BLaER1 treated with 17β-estradiol and CSF1 and Interleukin-3, amounts not matched to agents 10 nM and 100 nM (cell line): ENCODE measurements at regions not wholly inside any gene's neighbourhood (a gene's known extent, or its start where the extent isn't known, plus 50 kb on each side); places are given as distances from the start of the nearest gene placed in this dataset.
"Not testable (repeated sequence)": the region's sequence is repeated elsewhere in the genome, so short reads cannot be mapped to it uniquely, and the experiment has no call there.

Experiments
- H3K27ac ChIP-seq, 11 experiments: shearing (Covaris generic); formaldehyde crosslinking; 2 replicates each; pipeline ENCODE4 v1.8.1; 2022
- H3K27me3 ChIP-seq, 11 experiments: shearing (Covaris generic); formaldehyde crosslinking; 2 replicates each; pipeline ENCODE4 v1.8.1; 2022
- H3K36me3 ChIP-seq, 11 experiments: shearing (Covaris generic); formaldehyde crosslinking; 2 replicates each; pipeline ENCODE4 v1.8.1; 2022
- H3K4me1 ChIP-seq, 10 experiments: shearing (Covaris generic); formaldehyde crosslinking; 2 replicates each; pipeline ENCODE4 v1.8.1; 2022
- H3K4me2 ChIP-seq, 11 experiments: shearing (Covaris generic); formaldehyde crosslinking; 2 replicates each; pipeline ENCODE4 v1.8.1; 2022
- H3K4me3 ChIP-seq, 10 experiments: shearing (Covaris generic); formaldehyde crosslinking; 2 replicates each; pipeline ENCODE4 v1.8.1; 2022
- H3K9ac ChIP-seq, 11 experiments: shearing (Covaris generic); formaldehyde crosslinking; 2 replicates each; pipeline ENCODE4 v1.8.1; 2022
- H3K9me3 ChIP-seq, 11 experiments: shearing (Covaris generic); formaldehyde crosslinking; replicated peaks in 1 of 11; 2 replicates each; pipeline ENCODE4 v1.8.1; 2022
- H4K20me1 ChIP-seq, 11 experiments: shearing (Covaris generic); formaldehyde crosslinking; 2 replicates each; pipeline ENCODE4 v1.8.1; 2022
- Cebpa-rat ChIP-seq, 11 experiments: shearing (Covaris generic); IDR thresholded peaks; 2 replicates each; pipeline ENCODE4 v1.8.1; 2022

DNA sequence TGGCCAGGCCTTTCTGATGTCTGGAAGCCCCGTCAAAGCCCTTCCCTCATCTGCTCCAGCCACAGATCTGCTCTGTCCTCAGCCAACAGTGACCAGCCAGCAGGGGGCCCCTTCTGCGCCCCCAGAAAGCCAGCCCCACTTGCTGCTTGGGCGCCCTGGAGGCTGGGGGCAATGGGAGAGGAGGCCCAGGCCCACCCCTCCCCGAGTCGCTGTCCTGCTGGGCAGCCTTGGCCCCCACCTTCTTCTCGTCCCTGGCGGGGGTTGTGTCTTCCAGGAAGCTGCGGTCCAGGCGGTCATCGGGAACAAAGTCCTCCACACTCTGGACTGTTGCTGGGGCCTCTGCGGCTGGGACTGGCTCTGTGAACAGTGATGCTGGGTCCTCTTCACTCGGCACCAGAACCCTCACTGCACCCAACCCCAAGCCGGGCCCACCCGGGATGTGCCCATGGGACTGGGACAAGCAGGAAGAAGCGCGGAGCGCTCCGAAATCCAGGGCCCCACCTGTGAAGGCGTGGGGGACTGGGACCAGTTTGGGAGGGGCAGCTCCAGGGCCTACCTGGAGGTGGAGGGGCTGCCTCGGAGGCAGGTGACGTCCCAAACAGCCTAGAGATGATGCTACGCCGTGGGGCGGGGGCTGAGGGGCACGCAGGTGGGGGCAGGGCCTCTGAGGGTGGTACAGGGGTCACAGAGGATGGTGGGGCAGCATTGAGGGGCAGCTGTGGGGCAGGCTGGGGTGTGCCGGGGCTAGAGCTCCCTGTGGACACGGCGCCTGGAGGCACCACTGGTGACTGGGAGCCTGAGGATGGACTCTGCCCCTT lies 257.6 kb downstream of the ANKRD30B start:
- H3K4me3 ChIP-seq, result no peak overlapping the region
- no peak overlapping the region for H3K27ac ChIP-seq
- H3K4me1 ChIP-seq, result no peaks in the 10 kb centered on the region
- H3K4me2 ChIP-seq, result no peak overlapping the region
- H4K20me1 ChIP-seq, result no peaks in the 10 kb centered on the region
- H3K36me3 ChIP-seq, result no peaks in the 10 kb centered on the region
- H3K9ac ChIP-seq, result no peak overlapping the region
- no peaks in the 10 kb centered on the region for H3K27me3 ChIP-seq
- no peak for TF ChIP-seq Cebpa-rat (IDR thresholded peaks at IDR 0.05)
- peaks cover 4 to 26% (median 14%) of the 10 kb centered on the region in 11 experiments; a peak in 20 of 22 replicates for H3K9me3 ChIP-seq

GRCh38 chr18:15006616-15007015 lies 258.6 kb downstream of the ANKRD30B start:
- not testable (repeated sequence) for H3K4me3 ChIP-seq, H3K27ac ChIP-seq, H4K20me1 ChIP-seq, H3K4me1 ChIP-seq, H3K4me2 ChIP-seq, H3K9ac ChIP-seq, H3K36me3 ChIP-seq, H3K27me3 ChIP-seq
- peaks cover 0 to 18% (median 8%) of the 10 kb centered on the region in 11 experiments; a peak in 16 of 22 replicates for H3K9me3 ChIP-seq

GRCh38 chr18:15026041-15026440 lies 278.1 kb downstream of the ANKRD30B start:
- H3K4me1 ChIP-seq, H4K20me1 ChIP-seq, H3K9ac ChIP-seq, H3K27me3 ChIP-seq, H3K36me3 ChIP-seq, H3K4me3 ChIP-seq, H3K4me2 ChIP-seq, H3K27ac ChIP-seq, H3K9me3 ChIP-seq: not testable (repeated sequence)

DNA sequence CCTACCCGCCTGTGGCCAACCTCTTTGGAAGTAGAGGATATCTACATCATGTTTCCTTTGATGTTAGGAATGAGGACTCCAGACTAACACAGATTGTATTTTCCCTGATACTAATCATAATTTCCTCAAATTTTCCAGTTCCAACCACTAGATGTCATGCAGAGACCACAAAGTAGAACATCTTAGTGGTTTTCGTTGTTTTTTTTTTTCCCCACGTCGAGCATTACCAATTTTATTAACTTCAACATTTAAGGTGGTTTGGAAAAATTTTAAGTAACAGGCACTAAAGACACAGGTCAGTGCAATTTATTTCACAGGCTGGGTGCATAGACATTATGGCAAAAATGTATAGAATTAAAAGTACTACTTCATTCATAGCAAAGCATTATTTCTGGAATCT lies 280.1 kb downstream of the ANKRD30B start:
- not testable (repeated sequence) for H3K27ac ChIP-seq, H3K4me2 ChIP-seq, H3K4me3 ChIP-seq, H3K27me3 ChIP-seq, H3K9me3 ChIP-seq, H3K9ac ChIP-seq, H3K4me1 ChIP-seq, H4K20me1 ChIP-seq, H3K36me3 ChIP-seq

DNA sequence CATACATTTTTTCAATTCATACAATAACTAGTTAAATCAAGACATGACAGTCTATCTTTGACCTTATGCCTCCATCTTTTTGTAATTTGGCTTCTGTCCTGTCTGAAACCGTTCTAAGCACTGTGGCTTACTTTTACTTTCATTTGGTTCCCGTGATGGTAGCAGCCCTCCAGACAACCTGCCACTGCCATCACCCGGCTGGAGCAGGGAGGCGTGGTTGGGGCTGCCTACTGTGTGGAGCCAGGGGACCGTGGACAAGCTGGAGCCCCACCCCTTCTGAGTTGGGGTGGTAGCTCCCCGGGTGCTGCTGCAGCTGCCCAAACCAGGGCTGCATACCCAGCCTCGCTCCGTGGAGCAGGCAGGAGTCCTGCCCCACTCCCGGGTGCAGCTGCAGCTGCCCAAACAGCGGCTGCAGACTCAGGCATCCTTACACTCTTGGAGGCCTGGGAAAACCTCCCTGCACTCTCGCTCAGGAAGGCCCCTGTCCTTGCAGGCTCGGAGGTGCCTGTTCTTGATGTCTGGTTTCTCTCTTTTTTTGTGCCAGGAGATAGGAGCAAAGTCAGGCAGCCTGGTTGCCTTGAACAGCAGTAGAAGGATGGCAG lies 312.4 kb downstream of the ANKRD30B start:
- not testable (repeated sequence) for H3K4me2 ChIP-seq, H3K4me3 ChIP-seq

DNA sequence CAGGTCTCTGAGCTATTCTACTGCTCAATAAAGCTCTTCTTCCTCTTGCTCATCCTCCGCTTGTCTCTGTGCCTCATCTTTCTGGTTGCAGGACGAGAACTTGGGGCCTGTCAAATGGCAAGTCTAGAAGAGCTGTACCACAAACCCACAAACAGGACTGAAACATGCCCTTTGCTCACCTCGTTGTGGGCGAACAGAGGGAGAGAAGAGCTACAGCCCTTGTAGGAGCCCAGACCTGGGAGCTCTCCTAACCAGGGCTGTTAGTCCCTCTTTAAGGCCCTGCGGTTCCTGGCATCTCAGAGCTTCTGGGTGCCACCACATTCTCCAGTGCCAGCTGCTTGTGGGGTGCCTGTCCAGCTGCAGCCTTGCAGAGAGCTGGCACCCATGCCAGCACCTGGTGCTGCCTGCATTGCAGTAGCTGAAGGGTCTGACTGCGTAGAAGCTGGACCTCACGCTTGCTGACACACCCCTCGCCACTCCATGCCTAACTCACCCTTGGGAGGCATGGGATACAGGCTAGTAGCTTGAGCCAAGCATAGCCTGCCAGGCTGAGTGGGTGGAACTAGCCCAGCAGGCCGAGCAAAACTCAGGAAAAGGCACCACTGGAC lies 313.4 kb downstream of the ANKRD30B start:
- not testable (repeated sequence) for H3K36me3 ChIP-seq

More for the DNA sequence above, 312.4 kb downstream of the ANKRD30B start:
- H4K20me1 ChIP-seq, H3K27ac ChIP-seq, H3K36me3 ChIP-seq, H3K27me3 ChIP-seq, H3K4me1 ChIP-seq, H3K9me3 ChIP-seq, H3K9ac ChIP-seq: not testable (repeated sequence)

DNA sequence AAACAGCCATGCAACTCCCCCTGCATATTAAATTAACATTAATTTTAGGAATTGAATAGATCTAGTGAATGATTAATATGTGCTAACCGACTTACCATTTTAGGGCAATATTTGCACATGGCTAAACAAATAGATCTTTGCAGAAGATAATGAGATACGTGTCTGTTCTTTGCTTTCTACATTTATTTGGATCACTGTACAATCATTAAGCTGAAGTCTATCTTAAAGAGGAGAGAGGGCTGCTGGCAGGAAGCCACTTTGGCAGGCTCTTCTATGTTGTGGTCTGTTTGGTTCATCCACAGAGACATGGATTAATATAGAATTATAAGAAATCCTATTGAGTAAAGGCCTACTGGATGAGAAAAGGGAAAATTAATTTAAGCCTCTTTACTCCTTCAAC lies 318.5 kb downstream of the ANKRD30B start:
- H3K9ac ChIP-seq, H3K27me3 ChIP-seq, H3K4me3 ChIP-seq, H3K4me2 ChIP-seq, H3K4me1 ChIP-seq, H4K20me1 ChIP-seq, H3K27ac ChIP-seq, H3K36me3 ChIP-seq, H3K9me3 ChIP-seq: not testable (repeated sequence)

More for the DNA sequence above, 313.4 kb downstream of the ANKRD30B start:
- not testable (repeated sequence) for H3K9me3 ChIP-seq, H3K4me1 ChIP-seq, H3K27ac ChIP-seq, H3K9ac ChIP-seq, H3K4me3 ChIP-seq, H4K20me1 ChIP-seq, H3K27me3 ChIP-seq, H3K4me2 ChIP-seq

- H3K9ac ChIP-seq, H3K36me3 ChIP-seq, H3K4me3 ChIP-seq, H3K4me2 ChIP-seq, H3K4me1 ChIP-seq, H4K20me1 ChIP-seq, H3K9me3 ChIP-seq, H3K27me3 ChIP-seq, H3K27ac ChIP-seq: not testable (repeated sequence)
Measured at GRCh38 chr18:15071311-15071710, 323.3 kb downstream of the ANKRD30B start.
